NCI-H1417 (cell line): ENCODE measurements at regions not wholly inside any gene's neighbourhood (a gene's known extent, or its start where the extent isn't known, plus 50 kb on each side); places are given as distances from the start of the nearest gene placed in this dataset.

Experiments
- DNase-seq, 3 experiments: peaks; one replicate each; lab custom pipeline; 2025; lab: John Stamatoyannopoulos, UW

DNA sequence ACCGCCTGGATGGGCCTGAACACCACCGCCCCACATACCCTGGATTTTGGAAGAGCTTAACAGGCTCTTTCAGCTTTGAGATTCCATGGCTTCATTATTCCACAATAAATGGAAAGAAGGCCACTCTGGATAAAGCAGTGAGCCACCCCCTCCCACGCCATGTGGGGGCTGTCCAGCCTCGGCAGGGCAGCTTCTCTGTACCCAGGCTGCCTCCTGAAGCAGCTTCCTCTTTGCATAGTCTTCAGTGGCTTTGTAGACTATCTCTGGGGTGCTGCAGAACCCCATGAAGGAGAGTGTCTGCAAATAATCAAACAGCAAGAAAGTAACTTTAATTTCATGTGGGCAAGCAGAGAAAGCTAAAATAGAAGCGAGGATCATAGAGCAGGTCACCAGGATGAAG, 96.6 kb upstream of the NXT1 start:
- no peak for DNase-seq

DNA sequence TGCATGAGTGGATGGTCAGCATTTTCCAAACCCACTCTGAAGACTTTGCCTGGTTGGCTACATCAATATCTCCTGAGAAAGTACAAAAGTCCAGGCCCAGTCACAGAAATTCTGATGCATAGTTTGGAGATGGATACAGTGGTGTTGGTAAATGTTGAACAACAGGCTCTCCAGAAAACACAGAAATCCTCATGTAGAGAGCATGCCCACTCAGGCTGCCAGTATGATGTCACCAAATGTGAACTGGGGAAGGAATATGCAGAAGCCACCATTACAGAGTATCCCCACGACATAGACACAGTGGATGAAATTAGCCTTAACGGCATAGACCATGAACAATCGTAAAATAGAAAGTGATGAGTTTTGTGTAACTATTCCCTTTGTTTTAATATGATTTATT, 97.1 kb upstream of the NXT1 start:
- no peak for DNase-seq

DNA sequence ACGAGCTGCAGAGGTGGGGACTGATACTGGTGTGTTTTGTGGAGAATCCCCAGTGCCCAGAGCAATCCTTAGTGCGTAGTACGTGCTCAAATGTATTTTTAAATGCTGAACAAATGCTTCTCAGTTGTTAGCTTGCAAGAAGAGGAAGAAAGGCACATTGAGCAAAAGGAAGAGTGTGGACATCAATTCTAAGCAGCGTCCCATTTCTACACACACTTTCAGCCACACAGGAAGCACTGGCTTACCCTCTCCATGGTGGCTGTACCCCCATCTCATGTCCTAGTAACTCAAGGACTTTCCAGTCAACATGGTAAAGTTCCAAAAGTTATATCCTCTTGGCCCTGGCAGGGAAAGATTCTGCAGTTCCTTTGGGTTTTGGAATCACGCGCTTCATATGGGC, 98.8 kb upstream of the NXT1 start:
- no peak for DNase-seq

DNA sequence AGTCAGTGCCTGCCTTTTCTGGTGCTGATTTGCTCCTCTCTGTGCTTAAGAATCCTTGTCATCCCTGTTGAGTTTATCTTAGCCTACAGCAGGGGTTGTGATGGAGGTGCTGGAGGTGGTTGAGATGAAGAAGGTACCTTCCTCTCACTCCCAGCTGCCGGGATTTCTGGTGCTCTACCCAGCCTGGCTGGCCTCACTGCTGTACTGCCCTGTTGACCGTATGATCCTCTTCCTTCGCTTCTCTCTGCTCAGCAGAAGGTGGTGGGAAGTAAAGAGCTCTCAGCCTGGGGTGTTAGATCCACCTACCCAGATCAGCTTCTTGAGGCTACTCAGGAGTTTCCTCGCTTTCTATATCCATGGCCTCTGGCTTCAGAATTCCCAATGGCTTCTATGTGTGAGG, 101.0 kb upstream of the NXT1 start:
- no peak for DNase-seq

DNA sequence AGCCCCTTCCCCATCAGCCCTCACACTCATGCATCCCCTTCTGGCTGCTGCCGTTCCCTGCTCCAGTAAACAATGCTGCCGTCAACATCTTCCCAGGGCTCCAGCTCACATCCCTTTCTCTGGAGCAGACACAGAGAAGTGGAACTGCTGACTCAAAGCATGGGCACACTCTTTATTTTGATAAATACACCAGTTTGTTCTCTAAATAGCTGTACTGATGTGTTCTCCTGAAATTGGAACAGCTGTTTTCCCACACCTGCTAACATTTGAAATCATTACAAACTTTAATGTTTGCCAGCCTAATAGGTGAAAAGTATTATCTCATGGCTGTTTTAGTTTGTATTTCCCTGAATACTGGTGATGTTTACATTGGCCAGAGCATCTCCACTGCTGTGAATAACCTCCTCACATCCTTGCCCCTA, 102.1 kb upstream of the NXT1 start:
- DNase-seq, result peak in 1 of 3 experiments; percentile 37

DNA sequence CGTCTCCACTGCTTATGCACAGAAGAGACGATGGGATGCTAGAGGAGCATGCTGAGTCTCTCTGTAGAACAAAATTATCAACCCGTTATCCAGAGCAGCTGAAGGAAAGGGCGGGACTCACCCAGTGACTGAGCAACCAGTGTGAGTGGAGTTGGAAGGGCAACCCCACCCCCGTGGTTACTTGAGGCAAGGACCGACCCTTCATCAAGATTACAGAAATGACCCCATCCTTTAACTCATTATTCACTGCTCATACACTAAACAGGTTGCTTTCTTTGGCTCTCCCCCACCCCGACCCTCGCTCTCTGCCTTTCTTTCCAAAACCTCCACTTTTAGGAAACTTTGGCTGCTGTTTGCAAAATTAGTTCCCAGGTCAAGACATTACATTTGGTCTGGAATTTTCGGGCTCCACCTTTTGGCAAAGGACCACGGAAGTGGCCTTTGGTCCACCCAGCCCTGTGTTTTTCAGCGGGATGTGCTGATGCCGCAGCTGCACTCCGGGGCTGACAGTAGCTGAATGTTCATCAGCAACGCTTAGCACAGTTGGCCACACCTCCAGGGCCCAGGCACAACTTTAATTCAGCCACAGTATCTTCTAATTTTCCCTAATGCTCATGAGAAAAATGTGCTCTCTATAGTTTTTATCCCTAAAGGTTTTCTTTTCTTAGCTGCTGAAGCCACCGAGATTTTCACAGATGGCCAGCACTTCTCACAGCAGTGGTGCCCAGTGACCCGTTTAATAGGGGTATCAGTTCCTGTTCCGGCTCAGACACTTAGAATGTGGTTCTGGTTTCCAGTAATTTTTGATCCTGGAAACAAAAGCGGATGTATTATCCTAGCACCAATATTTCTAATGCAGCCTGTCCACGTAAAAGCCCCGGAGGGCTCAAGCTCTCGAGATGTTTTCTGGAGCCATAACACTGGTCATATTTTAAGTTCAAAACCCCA, 103.6 kb upstream of the NXT1 start:
- no peak for DNase-seq

DNA sequence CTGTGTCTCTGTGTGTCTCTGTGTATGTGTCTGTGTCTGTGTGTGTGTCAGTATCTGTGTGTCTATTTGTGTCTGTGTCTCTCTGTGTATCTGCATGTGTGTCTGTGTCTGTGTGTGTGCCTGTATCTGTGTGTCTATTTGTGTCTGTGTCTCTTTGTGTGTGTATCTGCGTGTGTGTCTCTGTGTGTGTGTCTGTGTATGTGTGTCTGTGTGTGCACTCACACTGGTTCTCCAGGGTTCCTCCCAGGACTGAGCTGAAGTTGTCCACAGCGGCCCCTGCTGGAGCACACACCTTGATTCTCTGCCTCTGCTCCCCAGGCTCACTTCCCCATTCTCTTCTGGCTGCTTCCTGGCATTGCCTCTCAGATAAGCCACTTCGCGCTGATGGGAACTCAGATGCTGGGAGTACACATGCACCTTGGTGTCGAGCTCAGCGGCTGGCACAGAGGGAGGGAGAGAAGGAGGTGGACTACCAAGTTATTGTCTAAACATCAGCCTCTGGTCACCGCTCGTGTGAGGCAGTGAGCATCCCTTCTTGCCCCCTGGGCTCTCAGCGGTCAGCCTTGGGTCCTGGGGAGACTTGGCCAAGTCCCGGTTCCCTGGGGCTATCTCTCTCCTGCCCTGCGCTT, 104.9 kb upstream of the NXT1 start:
- peak in 1 of 3 experiments; percentile 45 for DNase-seq

DNA sequence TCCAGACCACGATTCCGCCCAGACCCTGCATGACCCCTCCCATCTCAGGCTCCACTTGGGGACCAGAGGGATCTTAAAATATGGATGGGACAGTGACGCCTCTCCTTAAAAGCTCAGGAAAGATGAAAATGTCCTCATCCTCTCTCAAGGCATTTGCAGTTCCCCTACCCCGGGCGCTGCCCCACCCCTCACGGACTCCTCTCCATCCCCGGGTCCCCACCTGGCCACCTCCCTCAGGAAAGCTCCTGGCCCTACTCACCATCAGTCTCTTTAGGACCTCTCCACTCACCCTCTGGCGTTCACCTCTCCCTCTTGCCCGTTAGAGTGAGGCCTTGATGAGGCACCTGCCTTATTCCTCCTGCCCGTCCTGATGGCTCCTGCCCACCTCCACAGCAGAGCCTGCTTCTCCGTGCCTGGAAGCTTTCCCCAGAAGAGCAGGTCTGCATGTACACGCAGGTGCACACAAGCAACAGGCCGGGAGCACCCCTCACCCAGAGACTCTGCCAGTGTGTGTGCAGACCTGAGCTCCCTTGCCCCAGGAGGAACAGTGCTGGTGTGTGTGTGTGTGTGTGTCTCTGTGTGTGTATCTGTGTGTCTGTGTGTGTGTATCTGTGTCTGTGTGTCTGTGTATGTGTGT, 105.6 kb upstream of the NXT1 start:
- DNase-seq, result peak in 1 of 3 experiments; percentile 26

DNA sequence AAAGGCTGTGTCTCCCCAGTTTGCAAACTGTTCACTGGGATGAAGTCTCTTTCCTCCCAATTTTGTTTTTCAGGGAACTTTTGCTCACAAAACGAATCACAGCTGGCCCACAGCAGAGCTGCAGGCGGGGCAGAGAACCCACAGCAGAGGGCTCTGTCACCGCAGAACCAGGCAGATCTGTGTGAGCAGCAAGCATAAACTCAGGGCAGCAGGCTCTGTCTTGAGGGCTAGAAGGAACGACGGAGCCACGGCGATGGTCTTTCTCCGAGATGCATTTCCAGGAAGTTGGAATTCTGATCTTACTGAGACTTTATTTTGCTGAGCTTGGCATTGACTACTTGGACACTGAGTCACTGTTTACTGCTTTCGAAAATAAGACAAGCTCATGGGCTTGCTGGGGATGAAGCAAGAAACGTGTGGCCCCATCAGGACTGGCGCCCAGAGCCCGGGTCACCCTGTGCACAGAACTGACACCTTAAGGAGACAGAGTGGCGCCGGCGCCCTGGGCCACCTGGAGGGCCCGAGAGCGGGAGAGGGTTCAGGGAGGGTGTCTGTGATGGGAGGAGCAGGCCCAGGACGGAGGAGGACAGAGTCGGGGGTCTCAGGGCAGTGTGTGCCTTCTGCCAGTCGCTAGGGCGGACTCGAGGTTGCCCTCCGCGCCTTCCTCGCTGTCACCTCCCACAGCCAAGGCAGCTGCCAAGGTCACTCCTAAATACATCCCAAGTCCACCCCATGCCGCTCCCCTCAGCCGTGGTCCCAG, 106.3 kb upstream of the NXT1 start:
- DNase-seq, result no peak

DNA sequence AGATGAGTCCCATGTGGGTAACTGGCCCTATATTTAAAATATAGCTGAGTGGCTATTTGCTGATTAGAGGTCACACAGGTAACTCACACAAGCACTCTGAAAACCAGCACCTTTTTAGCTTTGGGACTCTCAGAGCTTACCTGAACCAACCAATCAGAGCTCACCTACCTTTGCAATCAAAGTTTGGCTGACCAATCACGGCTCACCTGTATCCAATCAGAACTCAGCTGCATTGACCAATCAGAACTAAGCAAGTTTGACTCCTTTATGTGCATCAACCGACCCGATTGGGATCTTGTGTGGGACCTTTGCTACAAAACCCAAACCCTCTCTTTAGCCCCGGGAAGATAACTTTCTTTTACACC, 106.8 kb upstream of the NXT1 start:
- DNase-seq, result no peak

DNA sequence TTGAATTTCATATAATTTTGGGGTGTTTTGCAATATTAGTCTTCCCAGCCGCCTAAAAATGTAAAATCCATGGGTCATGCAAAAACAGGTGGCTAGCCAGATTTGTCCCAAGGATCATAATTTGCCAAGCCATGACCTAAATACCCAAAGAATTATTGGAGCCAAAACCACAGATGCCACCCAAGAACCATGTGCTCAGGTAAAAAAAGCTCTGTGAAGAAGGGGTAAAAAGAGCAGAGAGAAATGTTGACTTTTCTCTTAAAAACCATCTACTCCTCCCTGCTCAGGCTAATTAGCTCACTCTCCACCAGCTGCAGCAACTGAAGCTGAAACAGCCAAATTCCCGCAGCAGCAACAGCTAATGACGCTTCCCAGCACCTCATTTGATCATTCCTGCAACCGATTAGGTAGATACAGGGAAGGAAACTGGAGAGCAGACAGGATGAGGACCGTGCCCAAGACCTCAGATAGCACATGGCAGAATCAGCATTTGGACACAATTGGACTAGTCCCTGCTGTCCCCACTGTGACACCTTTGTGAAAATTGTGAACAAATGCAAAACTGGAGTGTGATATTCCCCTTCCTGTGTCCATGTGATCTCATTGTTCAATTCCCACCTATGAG, 107.9 kb upstream of the NXT1 start:
- peak in 2 of 3 experiments; percentile 36 to 77 for DNase-seq

DNA sequence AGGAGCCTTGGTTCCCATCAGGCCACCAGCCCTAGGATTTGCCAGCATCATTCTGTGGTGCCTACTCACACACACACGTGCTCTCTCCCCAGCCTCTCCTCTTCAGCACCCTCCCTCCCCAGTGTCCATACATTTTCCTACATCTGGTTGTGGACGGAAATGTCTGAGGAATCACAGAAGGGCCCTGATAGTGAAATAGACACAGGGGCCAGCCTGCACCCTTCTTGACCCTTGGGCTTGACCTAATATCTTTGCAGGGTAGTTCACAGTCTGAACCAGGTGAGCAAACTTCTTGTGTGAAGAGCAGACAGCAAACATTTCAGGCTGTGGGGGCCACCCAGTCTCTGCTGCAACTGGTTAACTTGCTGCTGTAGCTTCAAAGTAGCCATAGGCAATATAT, 108.5 kb upstream of the NXT1 start:
- DNase-seq, result peak in 1 of 3 experiments; percentile 37

DNA sequence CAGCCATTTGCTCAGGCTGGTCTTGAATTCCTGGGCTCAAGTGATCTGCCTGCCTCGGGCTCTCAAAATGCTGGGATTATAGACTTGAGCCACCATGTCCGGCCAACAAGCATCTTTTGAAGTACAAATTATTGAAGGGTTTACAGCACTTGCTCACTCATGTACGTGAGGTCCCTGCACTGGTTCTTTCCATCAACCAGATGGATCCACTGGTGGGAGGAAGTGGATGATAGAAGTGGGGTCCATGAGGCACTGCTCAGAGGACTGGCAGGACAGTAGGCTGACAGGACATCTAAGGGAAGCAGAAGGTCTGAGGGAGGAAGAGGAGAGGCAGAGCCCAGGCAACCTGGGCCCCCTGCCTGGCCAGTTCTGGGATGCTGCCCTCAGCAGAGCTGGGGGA, 109.2 kb upstream of the NXT1 start:
- no peak for DNase-seq

DNA sequence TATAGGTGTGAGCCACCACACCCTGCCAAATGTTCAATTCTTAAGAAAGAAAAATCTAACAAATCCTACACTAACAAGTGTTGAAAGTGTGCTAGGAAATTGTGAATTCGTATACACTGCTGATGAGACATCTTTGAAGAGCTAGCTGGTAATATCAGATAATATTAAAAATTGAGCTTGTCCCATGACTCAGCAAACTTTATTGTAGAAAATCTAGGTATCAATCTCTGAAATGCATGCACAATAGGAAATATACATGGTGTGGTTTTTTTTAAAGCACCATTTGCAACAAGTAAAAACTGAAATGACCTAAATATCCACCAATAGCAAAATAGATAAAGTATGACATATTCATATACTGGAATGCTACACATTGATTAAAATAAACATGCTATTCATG, 110.1 kb upstream of the NXT1 start:
- no peak for DNase-seq

DNA sequence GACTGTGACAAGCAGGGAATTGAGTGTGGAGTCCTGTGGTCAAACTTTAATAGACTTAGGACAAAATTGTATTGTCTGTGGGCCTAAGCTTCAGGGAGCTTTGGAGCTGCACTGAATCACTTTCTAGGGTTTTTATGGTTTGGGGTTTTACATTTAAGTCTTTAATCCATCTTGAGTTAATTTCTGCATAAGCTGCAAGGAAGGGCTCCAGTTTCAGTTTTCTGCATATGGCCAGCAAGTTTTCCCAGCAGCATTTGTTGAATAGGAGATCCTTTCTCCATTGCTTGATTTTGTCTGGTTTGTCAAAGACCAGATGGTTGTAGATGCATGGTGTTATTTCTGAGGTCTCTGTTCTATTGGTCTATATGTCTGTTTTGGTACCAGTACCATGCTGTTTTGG, 113.4 kb upstream of the NXT1 start:
- no peak for DNase-seq

DNA sequence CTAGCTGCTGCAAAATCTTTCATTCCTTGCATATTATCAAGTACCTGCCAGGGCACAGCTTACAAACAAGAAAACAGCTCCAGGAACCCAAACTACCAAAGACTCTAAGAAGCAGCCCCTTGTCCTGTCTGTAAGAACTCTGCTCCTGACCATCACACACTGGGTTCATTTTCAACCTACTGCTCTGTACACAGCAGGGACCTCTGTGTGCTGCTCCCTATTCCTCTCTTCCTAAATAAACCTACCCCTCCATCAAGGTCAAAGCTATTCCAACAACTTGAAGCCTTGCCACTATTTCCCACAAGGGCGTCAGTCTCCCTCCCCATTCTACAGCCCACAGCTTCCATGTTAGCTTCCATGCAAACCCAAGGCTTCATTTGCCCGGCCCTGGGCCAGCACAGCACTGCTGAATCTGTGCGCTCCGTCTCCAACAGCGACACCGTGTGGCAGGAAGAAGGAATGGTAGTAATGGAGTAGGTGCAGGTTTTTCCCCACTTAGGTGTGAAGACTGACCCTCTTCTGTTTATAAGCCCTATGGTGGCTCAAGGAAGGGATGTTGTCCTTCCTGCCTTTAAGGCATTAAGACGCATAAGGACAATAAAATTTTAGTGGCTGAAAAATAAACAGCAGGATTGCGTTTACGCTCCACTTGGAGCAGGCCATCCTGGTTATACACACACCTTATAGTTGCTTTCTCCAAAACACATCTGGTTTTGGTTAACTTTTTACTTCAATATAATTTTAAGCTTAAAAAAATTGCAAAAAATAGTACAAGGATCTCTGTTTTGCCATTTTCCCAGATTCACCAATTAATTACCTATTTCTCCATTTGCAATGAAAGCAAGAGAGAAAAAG, 115.2 kb upstream of the NXT1 start:
- DNase-seq, result peak in 2 of 3 experiments; percentile 21 to 23

DNA sequence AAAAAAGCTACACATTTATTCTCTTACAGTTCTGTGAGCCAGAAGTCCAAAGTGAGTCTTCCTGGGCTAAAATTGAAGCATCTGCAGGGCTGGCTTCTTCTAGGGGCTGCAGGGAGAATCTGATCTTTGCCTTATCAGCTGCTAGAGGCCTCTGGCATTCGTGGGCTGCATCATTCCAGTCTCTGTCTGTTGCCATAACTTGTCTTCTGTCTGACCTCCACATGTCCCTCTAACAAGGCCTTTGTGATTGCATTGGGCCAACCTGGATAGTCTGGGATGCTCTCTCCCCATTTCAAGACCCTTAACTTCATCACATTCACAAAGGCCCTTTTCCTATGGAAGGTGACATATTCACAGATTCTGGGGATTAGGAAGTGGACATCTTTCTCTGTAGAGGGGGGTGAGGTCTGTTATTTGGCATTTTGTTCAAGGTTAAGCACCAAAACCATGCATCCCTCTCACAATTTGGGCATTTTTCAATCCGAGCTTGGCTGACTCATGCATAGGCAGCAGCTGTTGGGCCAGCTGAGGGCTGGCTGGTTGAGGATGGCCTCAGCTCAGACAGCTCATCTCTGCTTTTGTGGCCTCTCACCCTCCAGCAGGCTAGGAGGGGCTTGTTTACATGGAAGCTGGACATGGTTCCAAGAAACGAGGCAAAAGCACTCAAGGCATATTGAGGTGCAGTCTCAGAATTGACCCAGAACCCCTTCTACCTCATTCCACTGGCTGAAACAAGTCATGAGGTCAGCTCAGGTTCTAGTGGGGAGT, 116.1 kb upstream of the NXT1 start:
- no peak for DNase-seq

DNA sequence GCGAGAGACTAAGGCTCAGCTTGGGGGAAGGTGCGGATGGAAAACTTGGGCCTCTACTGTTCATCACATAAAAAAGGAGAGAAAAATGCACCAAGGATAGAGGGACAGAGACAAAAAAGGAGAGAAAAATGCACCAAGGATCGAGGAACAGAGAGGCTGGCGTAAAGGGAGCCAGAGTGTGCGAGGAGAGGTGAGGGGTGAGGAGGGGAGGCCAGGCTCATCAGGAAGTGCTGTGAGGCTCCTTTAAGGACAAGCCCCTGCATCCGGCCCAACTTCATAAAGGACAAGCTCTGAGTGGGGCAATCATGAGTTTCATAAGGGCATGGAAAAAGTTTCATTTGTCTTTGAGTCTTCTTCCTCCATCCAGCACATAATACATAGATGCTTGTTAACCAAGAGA, 117.2 kb upstream of the NXT1 start:
- no peak for DNase-seq

DNA sequence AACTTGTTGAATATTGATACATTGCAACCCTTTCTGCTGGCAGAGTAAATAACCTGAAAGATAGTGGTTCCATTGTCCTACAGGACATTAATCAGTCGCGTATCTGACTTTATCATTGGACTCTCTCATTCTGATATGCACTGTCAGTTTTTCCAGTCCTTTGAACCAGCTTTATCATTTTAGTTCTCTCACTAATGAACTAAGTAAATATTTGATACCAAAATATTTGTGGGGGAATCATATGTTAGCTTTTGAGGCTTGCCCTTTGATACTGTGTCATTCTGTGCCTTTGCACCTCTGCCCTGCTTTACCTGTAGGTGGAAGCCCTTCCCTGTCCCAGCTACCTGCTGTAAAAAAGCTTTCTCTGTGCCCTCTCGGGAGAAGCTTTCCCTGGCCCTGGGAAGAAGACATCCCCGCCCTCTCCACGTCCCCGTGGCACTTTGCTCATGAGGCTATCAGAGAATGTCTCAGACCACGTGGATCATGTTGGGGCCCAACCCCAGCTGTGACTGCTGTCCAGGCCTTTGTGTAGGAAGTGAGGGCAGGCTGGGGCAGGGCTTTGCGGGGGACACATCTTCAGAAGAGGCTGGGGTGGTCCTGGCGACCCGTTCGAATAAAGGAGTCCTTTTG, 117.8 kb upstream of the NXT1 start:
- no peak for DNase-seq

DNA sequence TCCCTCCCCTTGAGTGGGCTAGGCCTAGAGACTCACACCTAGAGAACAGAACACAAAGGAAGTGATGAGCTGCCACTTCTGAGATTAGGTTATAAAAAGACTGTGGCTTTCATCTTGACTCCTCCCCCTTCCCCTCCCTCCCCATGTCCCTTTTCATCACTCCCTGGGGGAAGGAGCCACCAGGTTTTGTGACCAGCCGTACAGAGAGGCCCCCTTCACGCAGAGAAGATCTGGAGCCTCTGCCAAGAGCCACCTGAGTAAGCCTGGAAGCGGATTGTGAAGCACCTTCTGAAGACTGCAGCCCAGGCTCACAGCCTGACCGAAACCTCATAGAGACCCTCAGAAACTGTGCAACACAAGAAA, 118.4 kb upstream of the NXT1 start:
- no peak for DNase-seq
